ENCODE measurements at regions not wholly inside any gene's neighbourhood (a gene's known extent, or its start where the extent isn't known, plus 50 kb on each side); places are given as distances from the start of the nearest gene placed in this dataset.

- TF ChIP-seq CTCF (IDR thresholded peaks at IDR 0.05; ENCODE audit: poor library complexity, severe bottlenecking) (no peak), TAF1 (IDR thresholded peaks at IDR 0.05; ENCODE audit: low read depth) (no peak)
Observed at GRCh38 chr10:53463539-53463938, 691.0 kb upstream of the MBL2 start.
